ENCODE measurements at regions not wholly inside any gene's neighbourhood (a gene's known extent, or its start where the extent isn't known, plus 50 kb on each side); places are given as distances from the start of the nearest gene placed in this dataset.
A peak's percentile ranks its signal among the peaks of the same experiment; 100 is the strongest.

DNA sequence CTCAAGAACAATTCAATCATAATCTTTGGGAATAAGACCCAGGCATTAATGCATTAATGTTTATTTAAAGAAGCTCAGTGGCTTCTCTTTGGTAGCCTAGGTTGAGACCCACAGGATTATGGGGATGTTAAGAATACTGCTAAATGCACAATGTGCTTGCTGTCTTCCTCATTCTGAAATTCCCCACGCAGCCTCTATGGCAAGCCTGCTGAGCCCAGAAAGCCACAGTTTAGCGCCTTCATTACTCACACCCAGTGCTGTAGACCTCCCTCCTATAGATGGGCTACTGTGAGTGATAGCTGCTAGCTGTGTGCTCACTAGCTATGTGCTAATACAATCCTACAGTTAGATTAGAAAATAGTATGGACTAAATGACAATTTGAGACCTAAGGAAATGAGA is 90.6 kb downstream of the TNFSF13B start:
- DNase-seq (ENCODE audit: low read depth) = no peak

DNA sequence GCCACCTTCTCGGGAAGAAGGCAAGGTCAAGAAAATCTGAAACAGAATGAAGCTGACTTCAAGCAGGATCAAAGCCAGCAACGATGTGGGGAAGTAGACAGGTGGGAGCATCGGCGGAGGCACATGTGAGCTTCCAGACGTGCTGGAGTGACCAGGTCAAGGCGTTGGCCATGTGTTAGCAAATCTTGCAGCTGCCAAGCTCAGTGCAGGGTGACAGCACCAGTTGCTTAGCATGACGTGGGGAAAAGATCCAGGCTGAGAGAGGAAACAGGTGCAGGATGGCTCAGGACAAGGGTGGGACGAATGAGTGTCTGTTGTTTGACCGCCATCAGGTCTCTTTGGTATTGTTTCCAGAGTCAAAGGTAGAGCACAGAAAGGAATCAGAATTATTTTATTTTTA is 92.3 kb downstream of the TNFSF13B start:
- DNase-seq (ENCODE audit: low read depth) = no peak

DNA sequence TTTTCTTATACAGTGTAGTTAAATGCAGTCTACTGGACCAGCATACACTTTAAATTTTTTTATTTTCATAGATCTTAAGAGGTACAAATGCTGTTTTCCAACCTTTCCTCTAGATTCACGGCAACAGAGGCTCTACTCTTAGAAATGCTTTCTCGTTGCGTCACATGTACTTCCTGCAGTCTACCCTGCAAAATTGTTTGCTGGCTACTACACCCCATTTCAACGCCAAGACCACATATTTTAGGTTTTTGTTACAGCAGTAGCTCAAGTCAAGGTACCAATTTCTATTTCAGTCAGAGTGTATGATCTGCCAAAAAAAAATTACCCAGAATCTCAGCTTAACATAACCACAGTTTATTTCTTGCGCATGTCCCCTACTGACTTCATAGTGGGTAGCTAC is 94.1 kb downstream of the TNFSF13B start:
- DNase-seq (ENCODE audit: low read depth) = no peak

DNA sequence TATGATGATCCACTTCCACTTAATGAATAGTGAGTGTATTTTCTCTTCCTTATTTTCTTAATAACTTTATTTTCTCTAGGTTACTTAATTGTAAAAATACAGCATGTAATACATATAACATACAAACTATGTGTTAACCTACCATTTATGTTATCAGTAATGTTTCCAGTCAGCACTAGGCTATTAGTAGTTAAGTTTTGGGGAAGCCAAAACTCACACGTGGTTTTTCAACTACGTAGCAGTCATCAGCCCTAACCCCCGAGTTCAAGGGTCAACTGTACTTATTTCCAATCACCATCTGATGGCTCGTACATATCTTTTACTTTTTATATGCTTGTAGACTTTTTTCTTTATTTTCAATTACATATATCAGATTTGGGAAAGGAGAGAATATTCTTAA is 95.7 kb downstream of the TNFSF13B start:
- no peak for DNase-seq (ENCODE audit: low read depth)

DNA sequence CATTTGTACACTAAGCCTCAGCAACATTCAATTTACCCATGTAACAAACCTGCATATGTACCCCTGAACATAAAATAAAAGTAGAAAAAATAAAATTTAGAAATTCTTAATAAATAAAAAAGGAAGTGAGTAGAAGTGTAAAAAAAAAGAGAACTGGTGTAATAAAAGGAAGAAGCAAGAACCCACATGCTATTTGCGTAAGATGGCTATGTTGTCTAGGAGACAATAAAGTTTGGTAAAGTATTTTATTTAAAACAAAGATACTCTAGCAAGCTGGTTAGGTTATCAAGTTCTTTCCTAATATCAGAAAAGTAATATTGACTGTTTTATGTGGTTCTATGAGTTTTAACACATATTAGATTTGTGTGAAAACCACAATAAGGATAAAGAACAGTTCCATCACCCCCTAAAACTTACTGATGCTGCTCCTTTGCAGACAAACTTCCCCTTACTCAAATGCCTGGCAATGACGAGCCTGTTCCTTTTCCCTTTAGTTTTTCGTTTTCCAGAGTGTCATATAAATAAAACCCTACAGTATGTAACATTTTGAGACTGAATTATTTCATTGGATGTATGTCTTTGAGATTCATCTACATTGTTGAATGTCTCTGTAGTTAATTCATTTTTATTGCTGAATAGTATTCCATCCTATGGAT is 98.9 kb downstream of the TNFSF13B start:
- DNase-seq (ENCODE audit: low read depth) = no peak

DNA sequence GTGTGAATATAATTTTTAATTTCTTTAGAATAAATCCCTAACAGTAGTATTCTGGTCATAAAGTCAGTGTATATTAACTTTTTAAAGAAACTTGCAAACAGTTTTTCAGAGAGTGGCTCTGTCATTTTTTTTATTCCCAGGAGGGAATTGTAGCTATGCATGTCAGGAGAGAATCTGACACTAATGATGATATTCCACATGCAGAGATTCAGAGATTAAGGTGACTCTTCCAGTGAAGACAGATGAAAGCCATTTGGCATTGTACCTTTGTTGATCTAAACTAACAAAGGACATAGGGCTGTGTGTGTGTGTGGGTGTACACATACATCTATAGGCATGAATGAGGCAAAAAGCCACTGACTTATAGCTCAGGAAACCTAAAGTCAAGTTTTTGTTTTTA is 99.9 kb downstream of the TNFSF13B start:
- no peak for DNase-seq (ENCODE audit: low read depth)

DNA sequence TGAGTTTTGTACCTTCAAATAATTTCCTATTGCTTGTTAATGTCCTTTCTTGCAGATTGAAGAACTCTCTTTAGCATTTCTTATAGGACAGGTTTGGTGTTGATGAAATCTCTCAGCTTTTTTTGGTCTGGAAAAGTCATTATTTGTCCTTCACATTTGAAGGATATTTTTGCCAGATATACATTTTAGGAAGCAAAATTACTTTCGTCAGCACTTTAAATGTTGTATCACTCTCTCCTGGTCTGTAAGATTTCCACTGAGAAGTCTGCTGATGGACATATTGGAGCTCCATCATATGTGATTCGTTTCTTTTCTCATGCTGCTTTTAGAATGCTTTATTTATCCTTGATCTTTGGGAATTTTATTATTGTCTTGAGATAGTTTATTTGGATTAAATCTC is 105.5 kb downstream of the TNFSF13B start:
- no peak for DNase-seq (ENCODE audit: low read depth)

DNA sequence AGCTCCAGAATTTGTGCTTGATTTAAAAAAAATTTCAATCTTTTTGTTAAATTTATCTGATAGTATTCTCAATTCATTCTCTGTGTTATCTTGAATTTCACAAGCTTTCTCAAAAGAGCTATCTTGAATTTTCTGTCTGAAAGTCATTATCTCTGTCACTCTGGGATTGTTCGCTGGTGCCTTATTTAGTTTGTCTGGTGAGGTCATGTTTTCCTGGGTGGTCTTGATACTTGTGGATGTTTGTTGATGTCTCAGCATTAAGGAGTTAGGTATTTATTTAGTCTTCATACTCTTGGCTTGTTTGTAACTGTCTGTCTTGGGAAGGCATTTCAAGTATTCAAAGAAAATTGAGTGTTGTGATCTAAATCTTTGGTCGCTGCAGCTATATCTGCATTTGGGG is 106.3 kb downstream of the TNFSF13B start:
- DNase-seq (ENCODE audit: low read depth) = no peak

DNA sequence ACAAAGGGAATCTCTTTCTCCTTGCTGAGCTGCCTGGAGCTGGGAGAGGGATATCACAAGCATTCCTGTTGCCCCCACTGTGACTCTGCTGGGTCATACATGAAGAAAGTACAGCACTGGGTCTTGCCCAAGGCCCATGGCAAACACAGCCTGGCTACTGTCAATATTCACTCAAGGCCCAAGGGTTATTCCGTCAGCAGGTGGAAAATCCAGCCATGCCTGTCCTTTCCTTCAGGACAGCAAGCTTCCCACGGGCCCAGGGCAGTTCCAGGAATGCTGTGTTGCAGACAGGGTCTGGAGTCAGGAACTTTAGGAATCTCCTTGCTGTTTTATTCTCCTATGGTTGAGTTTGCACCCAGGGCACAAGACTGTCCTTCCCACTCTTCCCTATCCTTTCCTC is 106.8 kb downstream of the TNFSF13B start:
- no peak for DNase-seq (ENCODE audit: low read depth)

DNA sequence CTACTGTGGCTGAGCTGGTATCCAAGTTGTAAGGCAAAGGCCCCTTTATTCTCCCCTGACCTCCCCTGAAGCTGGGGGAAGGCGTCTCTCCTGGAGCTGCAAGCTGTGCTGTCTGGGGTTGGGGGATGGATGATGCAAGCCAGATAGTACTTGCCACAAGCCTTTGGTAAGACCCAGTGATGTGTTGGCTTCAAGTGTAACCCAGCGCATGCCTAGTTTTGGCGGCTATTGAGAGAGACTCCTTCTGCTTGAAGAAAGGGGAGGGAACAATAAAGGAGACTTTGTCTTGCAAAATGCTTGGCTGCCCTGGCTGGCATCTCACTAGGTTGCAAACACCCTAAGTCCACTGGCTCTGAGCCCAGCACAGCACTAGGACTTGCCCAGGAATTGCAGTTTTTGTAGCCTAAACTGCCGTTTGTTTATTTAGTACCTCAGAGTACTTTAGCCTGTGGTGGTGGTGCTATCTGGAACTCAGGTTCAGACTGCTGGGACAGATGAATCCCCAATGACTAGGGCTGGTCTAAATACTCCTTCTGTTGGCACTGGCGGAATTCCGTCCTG is 108.2 kb downstream of the TNFSF13B start:
- no peak for DNase-seq (ENCODE audit: low read depth)

DNA sequence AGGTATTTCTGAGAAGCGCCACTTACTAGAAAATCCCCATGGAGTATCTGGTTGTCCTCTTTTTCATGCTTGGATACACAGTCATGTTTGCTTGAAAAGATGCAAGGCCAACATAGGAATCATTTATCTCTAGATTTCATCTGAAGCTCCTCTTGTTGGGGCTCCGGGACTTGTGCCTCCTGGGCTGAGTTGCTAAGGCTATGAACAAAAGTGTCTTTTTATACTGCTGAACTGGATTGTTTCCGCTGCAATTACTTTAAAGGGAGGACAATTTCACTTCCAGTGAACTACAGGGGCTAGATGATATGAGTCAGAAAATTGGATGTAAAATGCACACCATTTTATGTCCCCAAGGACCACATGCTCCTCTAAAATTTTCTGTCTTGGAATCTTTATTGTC is 114.1 kb downstream of the TNFSF13B start:
- no peak for DNase-seq (ENCODE audit: low read depth)

DNA sequence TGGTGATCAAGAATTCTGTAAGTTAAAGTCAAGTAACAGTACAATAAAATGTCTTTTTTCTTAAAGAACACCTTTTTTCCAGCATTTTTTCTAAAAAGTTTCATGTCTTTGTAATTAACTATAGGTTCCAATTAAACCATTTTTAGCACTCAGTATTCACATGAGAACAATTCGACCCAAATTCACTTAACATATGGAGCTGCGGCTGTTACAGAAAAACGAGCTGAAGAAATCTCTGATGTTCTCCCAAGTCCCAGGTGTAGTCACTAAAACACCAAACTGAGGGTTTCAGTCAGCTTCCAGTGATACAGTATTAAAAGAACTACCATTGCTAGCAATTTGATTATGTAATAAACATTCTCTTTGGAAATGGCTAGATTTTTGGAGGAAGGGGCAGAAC is 117.6 kb downstream of the TNFSF13B start:
- no peak for DNase-seq (ENCODE audit: low read depth)

DNA sequence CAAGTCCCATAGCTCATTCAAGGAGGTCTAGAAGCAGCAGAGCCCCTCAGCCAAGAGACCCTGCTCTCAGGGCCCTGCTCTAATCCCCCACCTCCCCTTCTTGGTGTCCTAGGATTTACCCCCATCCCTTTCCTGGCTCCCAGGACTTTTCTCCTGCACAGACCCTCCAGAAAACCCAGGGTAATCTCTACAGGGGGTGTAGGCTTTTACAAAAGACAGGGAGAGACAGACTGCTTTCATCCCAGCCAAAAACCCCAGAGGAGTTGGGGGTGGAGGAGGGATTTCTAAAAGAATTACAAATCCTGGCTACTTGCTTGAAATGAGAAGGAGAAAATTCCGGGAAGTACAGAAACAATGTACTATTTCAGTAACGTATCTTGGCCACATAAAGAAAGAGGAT is 133.3 kb downstream of the TNFSF13B start:
- no peak for DNase-seq (ENCODE audit: low read depth)

DNA sequence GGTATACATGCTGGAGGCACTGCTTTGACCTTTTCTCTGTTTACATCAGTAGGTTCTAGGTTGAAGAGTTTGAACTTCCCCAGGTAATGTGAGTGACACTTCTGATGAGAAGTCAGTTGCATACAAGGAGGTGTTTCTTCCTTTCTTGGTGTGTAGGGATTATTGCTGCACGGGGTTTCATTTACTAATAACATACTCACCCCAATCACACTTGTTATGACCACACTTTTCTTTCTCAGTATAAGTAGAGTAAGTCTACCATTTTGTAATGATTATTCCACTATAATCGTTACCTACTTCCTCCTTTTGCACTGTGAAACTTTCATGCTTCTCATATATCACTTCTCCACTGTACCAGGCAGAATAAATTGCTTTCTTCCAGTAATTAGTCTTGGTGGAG is 138.0 kb downstream of the TNFSF13B start:
- no peak for DNase-seq (ENCODE audit: low read depth)

DNA sequence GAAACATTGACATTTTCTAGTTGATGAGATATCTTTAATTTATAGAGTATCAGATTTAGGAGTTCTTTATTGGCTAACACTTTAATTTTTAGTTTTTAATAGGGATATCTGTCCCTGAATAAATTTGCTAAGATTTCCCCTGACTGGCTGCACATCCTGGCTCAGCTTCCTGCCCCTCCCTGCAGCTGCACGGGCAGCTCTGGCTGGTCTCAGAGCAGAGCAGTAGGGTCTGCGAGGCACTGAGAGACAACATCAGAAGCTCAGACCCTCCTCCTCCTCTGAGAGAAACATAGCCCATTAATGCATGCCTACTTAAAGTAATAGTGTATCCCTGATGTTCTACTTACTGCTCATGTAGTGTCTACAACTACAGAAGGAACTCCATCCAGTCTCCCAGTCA is 139.2 kb downstream of the TNFSF13B start:
- no peak for DNase-seq (ENCODE audit: low read depth)

DNA sequence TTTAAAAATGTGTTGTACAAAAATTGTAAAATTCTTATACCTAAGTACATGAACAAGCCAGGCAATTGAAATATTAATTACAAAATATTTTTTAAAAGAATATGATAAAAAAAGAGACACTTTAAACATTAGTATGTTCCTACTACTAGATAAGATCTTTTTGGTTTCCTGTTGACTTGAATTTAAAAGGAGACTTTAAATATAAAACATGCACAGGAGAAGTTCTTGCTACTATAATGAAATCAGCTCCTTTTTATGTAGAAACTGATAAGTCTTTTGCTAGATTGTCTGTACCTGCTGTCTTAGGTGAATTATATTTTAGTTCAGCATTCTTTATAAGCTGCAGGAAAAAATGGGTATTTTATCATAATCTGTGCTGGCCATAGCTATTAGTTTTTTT is 140.2 kb downstream of the TNFSF13B start:
- no peak for DNase-seq (ENCODE audit: low read depth)

DNA sequence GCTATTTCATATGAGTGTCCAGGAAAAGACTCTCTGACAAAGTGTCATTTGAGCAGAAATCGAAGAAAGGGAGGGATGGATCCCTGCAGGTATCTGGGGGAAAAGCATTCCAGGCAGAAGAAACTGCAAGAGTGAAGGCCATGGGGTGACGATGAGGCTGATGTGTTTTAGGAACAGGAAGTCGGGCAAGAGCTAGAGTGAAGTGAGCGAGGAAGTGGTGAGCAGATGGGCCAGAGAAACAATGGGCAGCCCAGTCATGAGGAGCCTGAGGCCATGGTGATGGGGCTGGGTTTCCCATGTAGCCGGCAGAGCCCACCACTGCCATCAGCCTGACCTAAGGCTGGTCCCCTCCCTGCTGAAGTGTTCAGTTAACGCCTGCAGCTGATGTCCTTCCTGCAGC is 150.2 kb downstream of the TNFSF13B start:
- DNase-seq (ENCODE audit: low read depth) = no peak

DNA sequence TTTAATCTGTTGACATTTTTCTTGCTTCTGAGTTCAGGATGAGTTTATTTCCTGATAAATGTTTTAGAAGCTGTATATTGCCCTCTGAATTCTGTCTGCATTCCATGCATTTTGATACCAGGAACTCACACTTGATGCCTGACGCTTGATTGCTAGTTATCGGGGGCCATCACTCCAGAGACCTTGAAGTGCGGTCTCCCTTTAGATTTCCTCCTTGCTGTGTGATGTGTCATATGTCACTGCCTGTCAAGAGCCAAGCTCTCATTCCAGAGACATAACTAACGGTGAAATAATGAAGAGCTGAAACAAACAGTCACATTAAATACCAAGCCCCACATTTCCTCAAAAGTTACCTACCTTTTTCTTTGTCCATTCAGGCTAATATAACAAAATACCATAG is 155.5 kb downstream of the TNFSF13B start:
- no peak for DNase-seq (ENCODE audit: low read depth)

DNA sequence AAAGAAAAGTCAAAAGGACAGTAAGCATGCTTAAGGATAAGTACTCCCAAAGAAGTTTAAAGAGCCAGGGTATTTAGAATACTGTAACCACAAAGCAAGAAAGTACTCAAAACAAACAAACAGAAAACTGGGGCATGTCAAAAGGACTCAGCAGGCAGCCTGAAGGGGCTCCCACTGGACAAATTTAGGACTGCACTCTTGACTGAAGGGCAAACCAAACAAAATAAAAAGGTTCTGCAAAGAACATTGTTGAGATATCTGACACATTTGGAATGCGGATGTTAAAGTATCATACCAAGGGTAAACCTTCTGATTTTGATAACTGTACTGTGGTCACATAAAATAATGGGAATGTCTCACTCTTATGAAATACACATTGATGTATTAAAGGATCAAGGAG is 157.4 kb downstream of the TNFSF13B start:
- DNase-seq (ENCODE audit: low read depth) = peak; percentile 0

DNA sequence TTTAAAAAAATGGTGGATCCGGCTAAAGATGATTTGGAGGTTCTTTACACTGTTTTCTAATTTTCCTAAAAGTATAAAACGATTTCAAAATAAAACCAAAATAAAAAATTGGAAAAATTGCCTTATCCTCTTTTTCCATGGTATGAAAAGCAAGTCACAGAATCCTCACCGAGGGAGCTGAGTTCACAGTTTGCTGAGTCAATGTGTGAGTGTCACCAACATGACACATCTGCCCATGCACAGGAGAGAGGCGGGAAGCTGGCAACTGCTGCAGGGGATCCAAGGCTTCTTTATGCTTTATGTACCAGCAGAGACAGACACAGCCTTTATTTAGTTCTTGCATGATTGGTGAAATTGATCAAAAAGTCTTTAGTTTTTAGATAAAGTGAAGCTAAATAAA is 157.8 kb downstream of the TNFSF13B start:
- DNase-seq (ENCODE audit: low read depth) = peak; percentile 15

DNA sequence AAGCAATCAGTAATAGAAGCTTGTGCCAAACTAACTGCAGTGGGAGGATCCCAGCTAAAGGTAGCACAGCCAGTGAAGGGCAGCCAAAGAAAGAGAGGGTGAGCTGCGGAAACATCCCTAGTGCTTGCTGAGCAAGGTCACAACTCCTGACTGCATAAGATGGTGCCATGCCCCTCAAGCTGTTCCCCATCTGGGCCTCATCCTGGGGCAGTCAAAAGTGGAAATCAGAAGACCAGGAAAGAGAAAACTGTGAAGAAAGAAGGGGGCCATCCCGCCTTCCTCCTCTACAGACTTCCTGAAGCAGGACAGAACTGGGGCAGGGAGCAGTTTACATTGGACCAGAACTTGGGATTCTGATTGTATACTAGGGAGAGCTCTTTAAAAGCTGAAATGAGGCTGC is 159.2 kb downstream of the TNFSF13B start:
- no peak for DNase-seq (ENCODE audit: low read depth)

DNA sequence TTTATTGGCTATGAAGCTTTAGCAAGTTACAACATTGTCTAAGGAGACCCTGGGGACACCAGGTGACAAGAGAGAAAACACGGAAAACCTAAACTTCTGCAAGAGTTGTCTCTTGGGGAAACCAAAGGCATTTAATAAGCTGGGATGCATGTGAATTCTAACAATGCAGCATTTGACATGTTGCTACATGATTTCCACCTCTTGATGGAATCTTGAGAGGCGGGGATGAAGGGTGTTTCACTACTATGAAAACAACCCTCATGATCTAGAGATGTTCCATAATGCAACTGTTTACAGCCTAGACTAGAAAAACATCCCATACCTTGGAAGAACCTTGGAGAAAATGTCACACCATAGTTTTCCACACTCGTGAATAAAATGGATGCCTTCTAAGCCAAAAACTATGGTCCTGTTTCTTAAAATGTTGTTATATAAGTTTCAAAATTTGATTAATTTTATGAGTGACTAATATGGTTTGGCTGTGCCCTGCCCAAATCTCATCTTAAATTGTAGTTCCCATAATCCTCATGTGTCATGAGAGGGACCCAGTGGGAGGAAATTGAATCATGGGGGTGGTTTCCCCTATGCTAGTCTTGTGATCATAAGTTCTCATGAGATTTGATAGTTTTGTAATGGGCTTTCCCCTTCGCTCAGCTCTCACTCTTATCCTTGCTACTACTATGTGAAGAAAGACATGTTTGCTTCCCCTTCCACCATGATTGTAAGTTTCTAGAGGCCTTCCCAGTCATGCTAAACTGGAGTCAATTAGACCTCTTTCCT is 164.6 kb downstream of the TNFSF13B start:
- DNase-seq (ENCODE audit: low read depth) = no peak

DNA sequence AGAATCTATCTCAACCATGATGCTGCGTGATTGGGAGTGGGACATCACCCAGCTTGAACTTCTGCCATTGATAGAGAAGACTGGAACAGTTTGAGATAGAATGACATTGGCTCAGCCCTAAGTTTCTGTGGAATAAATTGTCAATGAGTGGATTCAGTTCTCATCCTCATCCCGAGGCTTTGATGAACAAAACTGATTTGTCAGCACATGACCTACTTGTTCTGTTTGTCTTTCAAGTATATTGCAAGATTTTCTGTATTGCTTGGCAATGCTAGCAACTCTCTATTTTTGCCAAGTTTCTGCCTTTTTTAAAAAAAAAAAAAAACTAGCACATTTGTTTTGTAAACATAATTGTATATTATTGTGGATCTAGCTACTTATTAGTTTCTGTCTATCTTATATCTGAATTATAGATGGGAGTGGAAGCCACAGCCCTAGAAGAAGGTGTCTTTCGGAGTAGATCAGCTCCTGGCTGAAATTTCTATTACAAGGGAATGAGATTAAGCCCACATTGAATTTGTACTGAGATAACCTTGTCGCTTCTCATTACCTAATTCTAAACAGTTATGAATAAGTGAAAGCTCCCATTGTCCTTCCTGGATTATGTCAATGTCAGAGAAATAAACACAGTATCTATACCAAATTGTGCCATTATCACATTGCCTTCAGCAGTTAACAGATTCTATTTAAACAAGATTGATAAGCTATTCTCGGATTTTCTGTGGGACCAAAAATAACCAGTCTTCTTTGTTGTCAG is 166.1 kb downstream of the TNFSF13B start:
- no peak for DNase-seq (ENCODE audit: low read depth)
